ENCODE measurements at regions not wholly inside any gene's neighbourhood (a gene's known extent, or its start where the extent isn't known, plus 50 kb on each side); places are given as distances from the start of the nearest gene placed in this dataset.
"Not testable (repeated sequence)": the region's sequence is repeated elsewhere in the genome, so short reads cannot be mapped to it uniquely, and the experiment has no call there.

DNA sequence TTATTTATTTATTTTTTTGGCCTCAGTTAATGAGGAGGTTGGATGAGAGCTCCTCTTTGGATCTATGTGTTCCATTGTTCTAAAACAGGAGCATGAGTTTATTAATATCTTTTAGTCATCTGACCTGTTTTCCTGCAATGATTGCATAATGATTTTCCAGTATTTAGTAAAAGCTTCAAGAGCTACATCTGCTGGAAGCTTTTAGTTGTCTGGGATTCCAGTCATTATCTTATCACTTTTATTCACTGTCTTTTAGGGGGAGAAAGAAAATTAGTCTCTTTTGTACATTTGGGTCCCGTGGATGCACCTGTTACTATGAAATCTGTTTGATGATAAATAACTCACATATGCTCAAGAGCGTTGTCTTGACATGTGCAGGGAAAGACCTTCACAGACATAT, 1270.0 kb downstream of the ROBO1 start:
- Histone ChIP-seq H3K4me1 (no peaks in the 10 kb centered on the region), H3K36me3 (no peaks in the 10 kb centered on the region), H3K9me3 (no peaks in the 10 kb centered on the region), H3K4me3 (no peak overlapping the region), H3K27ac (no peak overlapping the region), H3K27me3 (no peaks in the 10 kb centered on the region)
- ATAC-seq (peak in 3 of 4 donors; percentile 32 to 72 (median 63)), FAIRE-seq (no peak), DNase-seq (no peak)
- 33 to 45% methylated on average over 2 of the region's 2 CpGs for WGBS, 2 donors
- TF ChIP-seq, protein P1, sequence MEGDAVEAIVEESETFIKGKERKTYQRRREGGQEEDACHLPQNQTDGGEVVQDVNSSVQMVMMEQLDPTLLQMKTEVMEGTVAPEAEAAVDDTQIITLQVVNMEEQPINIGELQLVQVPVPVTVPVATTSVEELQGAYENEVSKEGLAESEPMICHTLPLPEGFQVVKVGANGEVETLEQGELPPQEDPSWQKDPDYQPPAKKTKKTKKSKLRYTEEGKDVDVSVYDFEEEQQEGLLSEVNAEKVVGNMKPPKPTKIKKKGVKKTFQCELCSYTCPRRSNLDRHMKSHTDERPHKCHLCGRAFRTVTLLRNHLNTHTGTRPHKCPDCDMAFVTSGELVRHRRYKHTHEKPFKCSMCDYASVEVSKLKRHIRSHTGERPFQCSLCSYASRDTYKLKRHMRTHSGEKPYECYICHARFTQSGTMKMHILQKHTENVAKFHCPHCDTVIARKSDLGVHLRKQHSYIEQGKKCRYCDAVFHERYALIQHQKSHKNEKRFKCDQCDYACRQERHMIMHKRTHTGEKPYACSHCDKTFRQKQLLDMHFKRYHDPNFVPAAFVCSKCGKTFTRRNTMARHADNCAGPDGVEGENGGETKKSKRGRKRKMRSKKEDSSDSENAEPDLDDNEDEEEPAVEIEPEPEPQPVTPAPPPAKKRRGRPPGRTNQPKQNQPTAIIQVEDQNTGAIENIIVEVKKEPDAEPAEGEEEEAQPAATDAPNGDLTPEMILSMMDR (IDR thresholded peaks at IDR 0.05) = no peak
- intact Hi-C loops (cut with DNase I) = no loop called here

DNA sequence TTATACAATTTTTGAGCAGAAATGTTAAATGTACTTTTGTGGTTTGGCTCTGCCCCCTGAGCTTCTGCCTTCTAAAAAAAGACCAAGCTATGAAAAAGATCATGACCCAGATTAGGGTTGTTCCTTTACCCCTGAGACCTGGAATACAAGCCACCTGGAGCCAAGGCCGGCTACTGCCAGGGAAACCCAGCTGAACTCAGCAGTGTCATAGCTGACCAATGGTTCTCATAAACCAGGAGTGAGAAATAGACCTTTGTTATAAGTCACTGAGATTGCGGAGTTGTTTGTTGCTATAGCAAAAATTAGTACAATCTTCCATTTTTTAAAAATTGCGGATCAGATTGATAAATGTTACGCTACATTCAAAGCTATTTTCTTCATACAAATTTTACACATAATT, 1261.7 kb downstream of the ROBO1 start:
- TF ChIP-seq, protein P1 (IDR thresholded peaks at IDR 0.05) = no peak
- Histone ChIP-seq H3K4me1 (peaks cover 0 to 4% (median 0%) of the 10 kb centered on the region in 3 donors), H3K9me3 (no peaks in the 10 kb centered on the region), H3K27ac (no peak overlapping the region), H3K27me3 (no peaks in the 10 kb centered on the region), H3K4me3 (no peak overlapping the region), H3K36me3 (no peaks in the 10 kb centered on the region)
- FAIRE-seq (no peak), DNase-seq (no peak), ATAC-seq (no peak)
- 52 to 65% methylated on average over 4 of the region's 4 CpGs for WGBS, 2 donors
- intact Hi-C loops (cut with DNase I) = no loop called here

DNA sequence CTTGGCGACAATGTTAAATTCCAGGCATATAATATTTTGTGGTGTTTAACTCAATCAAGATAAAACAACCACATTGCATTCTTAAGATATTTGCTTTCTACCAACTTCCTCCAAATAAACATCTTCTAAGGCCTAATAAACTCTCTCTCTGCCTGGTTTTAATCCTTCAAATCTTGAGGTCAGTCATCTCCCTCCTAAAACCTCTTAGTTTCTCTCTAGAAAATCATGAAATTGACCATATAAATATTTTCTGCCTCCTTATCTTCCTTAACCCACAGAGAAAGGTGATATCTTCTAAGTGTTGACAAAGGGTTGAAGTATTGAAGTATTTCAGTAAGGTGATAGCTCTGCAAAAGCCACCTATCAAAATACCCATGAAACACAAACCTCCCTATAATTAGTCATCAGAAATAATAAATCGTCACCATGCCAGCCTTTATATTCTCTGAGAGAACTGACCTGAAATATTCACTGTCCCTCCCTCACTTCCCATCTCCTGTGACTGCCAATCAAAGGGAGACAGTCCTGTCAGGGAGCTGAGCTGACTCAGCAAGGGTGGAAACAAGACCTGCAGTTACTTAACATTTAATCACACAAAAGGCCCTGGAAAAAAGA, 1261.1 kb downstream of the ROBO1 start:
- H3K27ac ChIP-seq = no peak overlapping the region
- H3K9me3 ChIP-seq = no peaks in the 10 kb centered on the region
- 24% methylated on average over 2 of the region's 2 CpGs for WGBS, 2 donors
- H3K4me1 ChIP-seq = peaks cover 0 to 4% (median 0%) of the 10 kb centered on the region in 3 donors
- H3K36me3 ChIP-seq = no peaks in the 10 kb centered on the region
- no peak overlapping the region for H3K4me3 ChIP-seq
- DNase-seq (no peak), ATAC-seq (no peak), FAIRE-seq (no peak)
- intact Hi-C loops (cut with DNase I) = no loop called here
- no peaks in the 10 kb centered on the region for H3K27me3 ChIP-seq
- TF ChIP-seq, protein P1 (IDR thresholded peaks at IDR 0.05) = no peak

DNA sequence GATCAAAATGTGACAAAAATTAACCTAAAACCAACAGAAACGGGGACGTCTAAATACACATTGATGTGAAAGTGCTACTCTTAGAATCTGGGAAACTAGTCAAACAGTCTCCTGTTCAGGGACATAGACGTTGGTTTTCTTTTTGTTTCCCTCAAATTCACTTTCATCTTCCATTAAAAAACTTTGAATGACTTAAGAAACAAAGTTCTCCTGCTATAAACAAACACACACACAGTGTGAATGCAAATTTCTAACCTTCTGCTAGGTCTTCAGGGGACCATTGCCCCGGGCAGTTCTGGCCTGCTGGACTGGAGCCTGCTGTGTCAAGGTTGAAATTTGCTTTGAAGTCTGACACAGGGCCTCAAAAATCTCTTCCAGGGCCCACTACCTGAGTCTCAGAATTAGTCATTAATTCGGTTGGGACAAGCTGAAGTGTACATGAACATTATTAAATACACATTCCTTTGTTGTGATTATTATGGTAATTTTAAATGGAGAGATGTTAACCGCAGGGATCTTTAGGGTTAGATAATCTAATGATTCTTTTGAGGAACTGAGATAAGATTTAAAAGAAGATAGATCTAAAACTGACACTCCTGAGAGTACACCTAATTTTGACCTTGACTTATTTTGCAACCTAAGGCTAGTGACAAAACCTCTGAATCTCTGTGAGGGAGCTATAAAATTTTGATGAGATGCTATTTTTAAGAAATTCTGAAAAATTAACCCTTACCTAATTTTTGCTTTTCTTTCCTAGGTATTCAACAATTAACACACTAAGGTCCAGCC, 1260.4 kb downstream of the ROBO1 start:
- no peaks in the 10 kb centered on the region for H3K27me3 ChIP-seq
- H3K4me1 ChIP-seq = peaks cover 0 to 4% (median 0%) of the 10 kb centered on the region in 3 donors
- FAIRE-seq (no peak), DNase-seq (no peak), ATAC-seq (no peak)
- 11 to 14% methylated on average over 6 of the region's 6 CpGs for WGBS, 2 donors
- TF ChIP-seq, protein P1 (IDR thresholded peaks at IDR 0.05) = no peak
- no peak overlapping the region for H3K27ac ChIP-seq
- H3K9me3 ChIP-seq = no peaks in the 10 kb centered on the region
- no peaks in the 10 kb centered on the region for H3K36me3 ChIP-seq
- intact Hi-C loops (cut with DNase I) = no loop called here
- no peak overlapping the region for H3K4me3 ChIP-seq

DNA sequence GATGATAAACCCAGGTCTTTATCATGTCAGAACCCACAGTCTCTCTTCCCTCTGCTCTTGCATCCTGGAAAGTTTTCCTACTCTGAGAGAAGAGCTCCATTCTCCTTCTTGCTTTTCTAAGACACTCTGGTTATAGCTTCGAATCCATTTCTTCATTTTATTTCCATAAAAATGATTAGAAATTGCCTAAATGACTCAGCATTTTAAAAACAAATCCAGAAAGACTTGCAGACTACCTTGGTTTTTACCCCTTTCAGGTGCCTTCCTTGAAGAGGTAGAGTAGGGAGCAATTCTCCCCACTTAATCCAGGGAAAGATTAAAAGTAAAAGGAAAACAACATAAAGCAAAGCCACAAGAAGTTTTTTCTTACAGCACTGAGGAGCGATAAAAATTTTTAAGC, 1256.0 kb downstream of the ROBO1 start:
- TF ChIP-seq, protein P1 (IDR thresholded peaks at IDR 0.05) = no peak
- DNase-seq (no peak), ATAC-seq (no peak), FAIRE-seq (no peak)
- Histone ChIP-seq H3K9me3 (no peaks in the 10 kb centered on the region), H3K27me3 (no peaks in the 10 kb centered on the region), H3K4me3 (no peak overlapping the region), H3K36me3 (no peaks in the 10 kb centered on the region), H3K4me1 (peaks cover 0 to 2% (median 0%) of the 10 kb centered on the region in 3 donors), H3K27ac (no peak overlapping the region)
- intact Hi-C loops (cut with DNase I) = no loop called here
- 55 to 64% methylated on average over 2 of the region's 2 CpGs for WGBS, 2 donors

DNA sequence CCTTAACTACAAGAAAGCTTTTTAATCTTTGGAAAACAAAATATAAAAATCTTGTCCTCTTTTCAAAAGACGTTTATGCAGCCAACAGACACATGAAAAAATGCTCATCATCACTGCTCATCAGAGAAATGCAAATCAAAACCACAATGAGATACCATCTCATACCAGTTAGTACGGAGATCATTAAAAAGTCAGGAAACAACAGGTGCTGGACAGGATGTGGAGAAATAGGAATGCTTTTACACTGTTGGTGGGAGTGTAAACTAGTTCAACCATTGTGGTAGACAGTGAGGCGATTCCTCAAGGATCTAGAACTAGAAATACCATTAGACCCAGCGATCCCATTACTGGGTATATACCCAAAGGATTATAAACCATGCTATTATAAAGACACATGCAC, 1255.0 kb downstream of the ROBO1 start:
- H3K9me3 ChIP-seq; intact Hi-C loops (cut with DNase I); H3K4me1 ChIP-seq; ATAC-seq; FAIRE-seq; H3K27ac ChIP-seq; H3K27me3 ChIP-seq; H3K36me3 ChIP-seq; H3K4me3 ChIP-seq; DNase-seq: not testable (repeated sequence)
- WGBS, 2 donors = 54 to 62% methylated on average over 4 of the region's 4 CpGs

Measured in pancreas (tissue), 10 donors.